ENCODE measurements at regions not wholly inside any gene's neighbourhood (a gene's known extent, or its start where the extent isn't known, plus 50 kb on each side); places are given as distances from the start of the nearest gene placed in this dataset.
"Not testable (repeated sequence)": the region's sequence is repeated elsewhere in the genome, so short reads cannot be mapped to it uniquely, and the experiment has no call there.

GRCh38 chr2:183837157-183837556 lies 712.9 kb downstream of the NUP35 start:
- H3K27ac Mint-ChIP-seq (ENCODE audit: unreplicated experiment), result no peak overlapping the region
- DNase-seq (ENCODE audit: low read depth, low spot score), result no peak
- TF ChIP-seq CTCF (conservative IDR thresholded peaks at IDR 0.05), result no peak
- H3K4me1 Mint-ChIP-seq, result no peaks in the 10 kb centered on the region
- no peaks in the 10 kb centered on the region for H3K36me3 Mint-ChIP-seq (ENCODE audit: low read depth)
- no peaks in the 10 kb centered on the region for H3K9me3 Mint-ChIP-seq
- H3K4me3 Mint-ChIP-seq, result no peak overlapping the region
- no peaks in the 10 kb centered on the region for H3K27me3 Mint-ChIP-seq (ENCODE audit: low read depth)

- Mint-ChIP-seq H3K9me3 (no peaks in the 10 kb centered on the region), H3K27me3 (ENCODE audit: low read depth) (no peaks in the 10 kb centered on the region)
These were observed 714.1 kb downstream of the NUP35 start for GRCh38 chr2:183838295-183838694.

GRCh38 chr2:183840061-183840584 lies 715.9 kb downstream of the NUP35 start:
- no peak for DNase-seq (ENCODE audit: low read depth, low spot score)
- Mint-ChIP-seq H3K27me3 (ENCODE audit: low read depth) (peaks cover 4% of the 10 kb centered on the region), H3K4me1 (no peaks in the 10 kb centered on the region), H3K36me3 (ENCODE audit: low read depth) (no peaks in the 10 kb centered on the region), H3K4me3 (no peak overlapping the region), H3K27ac (ENCODE audit: unreplicated experiment) (no peak overlapping the region), H3K9me3 (no peaks in the 10 kb centered on the region)
- TF ChIP-seq CTCF (conservative IDR thresholded peaks at IDR 0.05), result no peak

More at GRCh38 chr2:183838295-183838694, 714.1 kb downstream of the NUP35 start:
- DNase-seq (ENCODE audit: low read depth, low spot score), result no peak
- Mint-ChIP-seq H3K4me1 (no peaks in the 10 kb centered on the region), H3K4me3 (no peak overlapping the region), H3K36me3 (ENCODE audit: low read depth) (no peaks in the 10 kb centered on the region), H3K27ac (ENCODE audit: unreplicated experiment) (no peak overlapping the region)
- TF ChIP-seq CTCF (conservative IDR thresholded peaks at IDR 0.05), result no peak

GRCh38 chr2:183849826-183850225 lies 725.6 kb downstream of the NUP35 start:
- not testable (repeated sequence) for H3K4me1 Mint-ChIP-seq; H3K36me3 Mint-ChIP-seq (ENCODE audit: low read depth); H3K27ac Mint-ChIP-seq (ENCODE audit: unreplicated experiment); H3K27me3 Mint-ChIP-seq (ENCODE audit: low read depth); H3K4me3 Mint-ChIP-seq; H3K9me3 Mint-ChIP-seq; DNase-seq (ENCODE audit: low read depth, low spot score)

- no peak for TF ChIP-seq CTCF (conservative IDR thresholded peaks at IDR 0.05)
- Mint-ChIP-seq H3K36me3 (ENCODE audit: low read depth) (no peaks in the 10 kb centered on the region), H3K27me3 (ENCODE audit: low read depth) (no peaks in the 10 kb centered on the region), H3K4me3 (no peak overlapping the region), H3K9me3 (peaks cover 9% of the 10 kb centered on the region), H3K4me1 (no peaks in the 10 kb centered on the region), H3K27ac (ENCODE audit: unreplicated experiment) (no peak overlapping the region)
- DNase-seq (ENCODE audit: low read depth, low spot score), result no peak
These were observed 734.9 kb downstream of the NUP35 start for GRCh38 chr2:183859129-183859528.

- DNase-seq (ENCODE audit: low read depth, low spot score), result no peak
- H3K27me3 Mint-ChIP-seq (ENCODE audit: low read depth), result no peaks in the 10 kb centered on the region
These were observed 731.7 kb upstream of the ZNF804A start for GRCh38 chr2:183866666-183867065.

More at GRCh38 chr2:183866666-183867065, 731.7 kb upstream of the ZNF804A start:
- TF ChIP-seq CTCF (conservative IDR thresholded peaks at IDR 0.05), result no peak
- H3K4me1 Mint-ChIP-seq, result no peaks in the 10 kb centered on the region
- no peak overlapping the region for H3K27ac Mint-ChIP-seq (ENCODE audit: unreplicated experiment)
- no peaks in the 10 kb centered on the region for H3K9me3 Mint-ChIP-seq
- no peaks in the 10 kb centered on the region for H3K36me3 Mint-ChIP-seq (ENCODE audit: low read depth)
- H3K4me3 Mint-ChIP-seq, result no peak overlapping the region

All from neural crest cell (in vitro differentiated cells).